Muscle layer of duodenum (tissue), 2 donors: ENCODE measurements at regions not wholly inside any gene's neighbourhood (a gene's known extent, or its start where the extent isn't known, plus 50 kb on each side); places are given as distances from the start of the nearest gene placed in this dataset.

Experiments used
- H3K27ac ChIP-seq: one replicate; pipeline ENCODE4 v1.7.0; 2013; ENCODE audit warnings: mild to moderate bottlenecking, low read length
- H3K27me3 ChIP-seq: one replicate; pipeline ENCODE4 v1.7.0; 2013; ENCODE audit warnings: low read depth, mild to moderate bottlenecking, control low read depth, low read length
- H3K36me3 ChIP-seq, 2 donors: one replicate each; pipeline ENCODE4 v1.7.0; 2013; ENCODE audit warnings: low read length in 2 of 2, control low read depth in 1 of 2, mild to moderate bottlenecking in 1 of 2; ENCODE audit not compliant: insufficient read depth in 2 of 2, control insufficient read depth in 1 of 2
- H3K4me1 ChIP-seq, 2 donors: one replicate each; pipeline ENCODE4 v1.7.0; 2013; ENCODE audit warnings: low read length in 2 of 2, mild to moderate bottlenecking in 2 of 2, control low read depth in 1 of 2, moderate library complexity in 1 of 2; ENCODE audit not compliant: insufficient read depth in 2 of 2, control insufficient read depth in 1 of 2
- H3K4me3 ChIP-seq, 2 donors: one replicate each; pipeline ENCODE4 v1.7.0; 2013; ENCODE audit warnings: low read length in 2 of 2, low read depth in 1 of 2, mild to moderate bottlenecking in 1 of 2
- H3K9me3 ChIP-seq, 2 donors: one replicate each; pipeline ENCODE4 v1.7.0; 2013; ENCODE audit warnings: low read length in 2 of 2, control low read depth in 1 of 2, mild to moderate bottlenecking in 1 of 2; ENCODE audit not compliant: control insufficient read depth in 1 of 2
- donor health status: healthy.

- H3K4me3 ChIP-seq: no peak overlapping the region
These were observed 503.8 kb downstream of the CDH26 start for GRCh38 chr20:60461993-60462392.

GRCh38 chr20:60463798-60464197 lies 505.6 kb downstream of the CDH26 start:
- Histone ChIP-seq H3K4me3 (no peak overlapping the region), H3K27ac (no peak overlapping the region), H3K27me3 (no peaks in the 10 kb centered on the region), H3K9me3 (no peaks in the 10 kb centered on the region), H3K36me3 (no peaks in the 10 kb centered on the region), H3K4me1 (no peaks in the 10 kb centered on the region)

More at GRCh38 chr20:60461993-60462392, 503.8 kb downstream of the CDH26 start:
- Histone ChIP-seq H3K36me3 (no peaks in the 10 kb centered on the region), H3K9me3 (no peaks in the 10 kb centered on the region), H3K4me1 (no peaks in the 10 kb centered on the region), H3K27ac (no peak overlapping the region), H3K27me3 (no peaks in the 10 kb centered on the region)

GRCh38 chr20:60465439-60465838 lies 507.2 kb downstream of the CDH26 start:
- H3K9me3 ChIP-seq: no peaks in the 10 kb centered on the region
- no peaks in the 10 kb centered on the region for H3K4me1 ChIP-seq
- H3K27ac ChIP-seq: no peak overlapping the region
- no peaks in the 10 kb centered on the region for H3K27me3 ChIP-seq
- H3K4me3 ChIP-seq: no peak overlapping the region
- H3K36me3 ChIP-seq: no peaks in the 10 kb centered on the region

- no peak overlapping the region for H3K27ac ChIP-seq
- H3K4me1 ChIP-seq: no peaks in the 10 kb centered on the region
- no peaks in the 10 kb centered on the region for H3K36me3 ChIP-seq
- H3K27me3 ChIP-seq: no peaks in the 10 kb centered on the region
- no peak overlapping the region for H3K4me3 ChIP-seq
- H3K9me3 ChIP-seq: no peaks in the 10 kb centered on the region
These were observed 507.9 kb downstream of the CDH26 start for GRCh38 chr20:60465993-60466686.

DNA sequence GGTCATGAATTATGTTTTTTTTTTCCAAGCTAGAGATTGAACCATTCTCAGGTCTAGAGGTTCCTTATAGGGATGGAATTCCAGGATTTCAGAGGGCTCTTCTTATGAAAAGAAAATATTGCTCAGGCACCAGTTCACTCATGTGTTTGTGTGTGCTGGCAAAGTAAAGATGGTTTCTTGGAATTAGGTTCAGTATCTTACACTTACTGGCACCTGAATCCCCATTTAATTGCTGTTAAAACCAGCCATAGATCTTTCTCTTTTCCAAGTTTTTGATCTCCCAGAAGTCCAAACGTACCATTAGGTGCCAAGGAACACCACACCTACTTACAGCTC lies 508.4 kb downstream of the CDH26 start:
- H3K27ac ChIP-seq: no peak overlapping the region
- no peaks in the 10 kb centered on the region for H3K36me3 ChIP-seq
- H3K4me3 ChIP-seq: no peak overlapping the region
- H3K27me3 ChIP-seq: no peaks in the 10 kb centered on the region
- no peaks in the 10 kb centered on the region for H3K4me1 ChIP-seq
- H3K9me3 ChIP-seq: no peaks in the 10 kb centered on the region

GRCh38 chr20:60467078-60467477 lies 508.9 kb downstream of the CDH26 start:
- Histone ChIP-seq H3K4me3 (no peak overlapping the region), H3K4me1 (no peaks in the 10 kb centered on the region), H3K27me3 (no peaks in the 10 kb centered on the region), H3K36me3 (no peaks in the 10 kb centered on the region), H3K27ac (no peak overlapping the region), H3K9me3 (no peaks in the 10 kb centered on the region)

DNA sequence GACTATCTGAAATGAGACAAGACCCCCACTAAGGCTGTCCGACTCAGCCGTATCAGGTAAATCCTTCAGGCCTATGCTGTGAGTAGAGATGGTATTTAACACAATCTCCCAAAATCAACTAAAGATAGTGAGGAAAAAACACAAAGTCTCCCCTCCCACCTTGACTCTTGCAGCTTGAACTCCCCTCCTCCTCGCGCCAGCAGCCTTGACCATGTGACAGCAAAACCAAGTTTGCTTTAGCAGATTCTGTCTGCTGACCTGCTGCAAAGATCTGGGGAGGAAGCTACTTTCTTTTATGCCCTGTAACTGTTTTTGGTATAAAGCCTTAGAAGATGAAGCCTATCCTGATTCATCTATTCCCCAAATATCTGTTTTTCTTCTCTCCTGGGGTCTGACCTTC lies 509.5 kb downstream of the CDH26 start:
- Histone ChIP-seq H3K9me3 (no peaks in the 10 kb centered on the region), H3K4me1 (no peaks in the 10 kb centered on the region), H3K27ac (no peak overlapping the region), H3K36me3 (no peaks in the 10 kb centered on the region), H3K4me3 (no peak overlapping the region), H3K27me3 (no peaks in the 10 kb centered on the region)

DNA sequence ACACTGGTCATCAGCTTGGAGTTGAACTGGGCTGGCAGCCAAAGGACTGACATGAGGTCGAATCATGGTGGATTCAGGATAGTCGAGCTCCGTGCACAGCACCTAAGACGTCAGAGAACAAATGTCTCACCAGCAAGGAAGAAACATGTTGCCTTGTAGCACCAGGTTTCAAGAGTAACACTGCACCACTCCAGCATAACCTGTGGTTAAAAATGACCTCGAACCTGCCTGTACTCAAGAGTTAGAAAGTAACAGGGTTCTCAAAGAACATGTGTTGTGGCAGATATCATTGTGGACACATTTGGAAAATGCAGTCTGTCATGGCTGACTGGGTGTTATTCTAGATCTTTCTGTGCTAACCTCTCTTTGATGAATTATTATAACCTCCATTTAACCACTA lies 511.6 kb downstream of the CDH26 start:
- Histone ChIP-seq H3K36me3 (no peaks in the 10 kb centered on the region), H3K4me3 (no peak overlapping the region), H3K27me3 (no peaks in the 10 kb centered on the region), H3K4me1 (no peaks in the 10 kb centered on the region), H3K27ac (no peak overlapping the region), H3K9me3 (no peaks in the 10 kb centered on the region)

DNA sequence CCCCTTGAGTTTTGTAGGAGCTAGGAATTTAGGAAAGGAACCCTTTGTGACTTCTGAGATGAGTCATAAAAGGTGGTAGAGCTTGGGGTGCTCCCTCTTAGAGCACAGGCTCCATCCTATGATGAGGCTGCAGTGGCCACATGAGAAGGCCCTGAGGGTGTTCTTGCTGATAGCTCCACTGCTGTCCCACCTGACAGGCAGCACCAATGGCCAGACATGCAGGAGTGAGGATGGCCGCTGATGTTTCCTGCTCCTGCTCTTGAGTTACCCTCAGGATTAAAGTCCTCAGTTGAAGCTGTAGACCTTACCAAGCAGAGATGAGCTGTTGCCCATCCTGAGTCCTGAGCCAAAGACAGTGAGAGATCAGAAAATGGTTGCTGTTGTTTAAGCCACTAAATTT lies 512.1 kb downstream of the CDH26 start:
- Histone ChIP-seq H3K27ac (no peak overlapping the region), H3K4me3 (no peak overlapping the region), H3K4me1 (no peaks in the 10 kb centered on the region), H3K36me3 (no peaks in the 10 kb centered on the region), H3K27me3 (no peaks in the 10 kb centered on the region), H3K9me3 (no peaks in the 10 kb centered on the region)

DNA sequence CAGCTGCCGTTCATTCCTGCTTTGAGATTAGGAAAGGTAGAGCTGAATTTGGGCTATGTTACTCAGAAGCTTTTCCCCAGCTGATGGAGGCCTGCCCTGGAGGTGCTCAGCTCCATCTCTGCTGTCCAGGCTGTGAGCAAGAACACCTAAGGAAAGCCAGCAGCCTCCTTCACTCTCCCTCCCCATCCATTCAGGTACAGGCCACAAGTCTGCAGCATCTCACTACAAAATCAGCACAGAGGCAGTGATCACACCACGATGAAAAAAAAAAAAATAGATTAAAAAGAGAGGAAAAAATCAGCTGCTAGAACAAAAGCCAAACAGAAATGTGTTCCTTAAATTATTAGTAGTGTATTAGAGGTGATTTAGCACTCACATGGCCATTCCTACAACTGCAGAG lies 515.0 kb downstream of the CDH26 start:
- Histone ChIP-seq H3K9me3 (no peaks in the 10 kb centered on the region), H3K4me3 (no peak overlapping the region), H3K4me1 (no peaks in the 10 kb centered on the region), H3K27me3 (no peaks in the 10 kb centered on the region), H3K27ac (no peak overlapping the region), H3K36me3 (no peaks in the 10 kb centered on the region)

DNA sequence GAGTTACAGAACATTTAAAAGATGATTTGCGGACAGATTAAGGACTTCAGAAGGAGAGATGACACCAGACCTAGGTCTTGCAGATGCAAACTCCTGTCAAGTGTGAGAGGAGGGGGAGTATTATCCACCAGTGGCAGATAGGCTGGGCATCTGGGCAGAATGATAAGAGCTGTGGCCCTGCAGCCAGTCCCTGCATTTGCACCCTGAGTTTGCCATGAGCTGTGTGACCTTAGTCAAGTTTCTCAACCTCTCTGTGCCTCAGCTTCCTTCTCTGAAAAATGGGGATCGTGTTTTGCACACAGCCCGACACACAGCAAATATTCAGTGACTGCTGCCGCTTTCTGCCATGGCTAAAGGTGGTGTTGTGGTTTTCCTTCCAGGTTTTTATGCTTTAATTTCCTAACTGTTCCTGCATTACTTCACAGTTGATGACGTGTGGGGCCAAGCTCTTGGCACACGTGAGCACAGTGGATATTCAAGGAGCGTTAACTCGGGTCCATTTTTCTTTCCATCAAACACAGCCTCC lies 516.2 kb downstream of the CDH26 start:
- Histone ChIP-seq H3K36me3 (no peaks in the 10 kb centered on the region), H3K27me3 (no peaks in the 10 kb centered on the region), H3K27ac (no peak overlapping the region), H3K4me3 (no peak overlapping the region), H3K9me3 (no peaks in the 10 kb centered on the region), H3K4me1 (no peaks in the 10 kb centered on the region)

DNA sequence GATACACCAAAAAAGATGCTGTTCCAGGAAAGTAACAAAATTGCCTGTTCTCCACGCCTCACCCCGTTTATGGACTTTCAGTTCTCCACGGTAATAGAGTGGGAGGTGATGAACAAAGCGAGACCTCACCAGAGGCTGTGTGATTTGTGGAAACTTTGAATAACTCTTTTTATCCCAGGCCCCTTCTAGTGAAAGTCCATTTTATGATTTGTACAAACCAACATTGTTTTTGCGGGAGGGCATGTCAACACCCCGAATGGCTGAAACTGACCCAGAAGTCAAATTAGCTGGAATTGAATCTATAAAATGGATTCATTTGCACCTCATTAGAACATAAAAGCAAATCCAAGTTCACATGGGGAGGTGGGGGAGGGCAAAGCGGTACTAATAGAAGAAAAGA lies 517.8 kb downstream of the CDH26 start:
- Histone ChIP-seq H3K36me3 (no peaks in the 10 kb centered on the region), H3K4me1 (no peaks in the 10 kb centered on the region)

More for the DNA sequence above, 517.8 kb downstream of the CDH26 start:
- H3K27ac ChIP-seq: no peak overlapping the region
- no peaks in the 10 kb centered on the region for H3K9me3 ChIP-seq
- H3K27me3 ChIP-seq: no peaks in the 10 kb centered on the region
- H3K4me3 ChIP-seq: no peak overlapping the region
